ENCODE measurements at regions not wholly inside any gene's neighbourhood (a gene's known extent, or its start where the extent isn't known, plus 50 kb on each side); places are given as distances from the start of the nearest gene placed in this dataset.

DNA sequence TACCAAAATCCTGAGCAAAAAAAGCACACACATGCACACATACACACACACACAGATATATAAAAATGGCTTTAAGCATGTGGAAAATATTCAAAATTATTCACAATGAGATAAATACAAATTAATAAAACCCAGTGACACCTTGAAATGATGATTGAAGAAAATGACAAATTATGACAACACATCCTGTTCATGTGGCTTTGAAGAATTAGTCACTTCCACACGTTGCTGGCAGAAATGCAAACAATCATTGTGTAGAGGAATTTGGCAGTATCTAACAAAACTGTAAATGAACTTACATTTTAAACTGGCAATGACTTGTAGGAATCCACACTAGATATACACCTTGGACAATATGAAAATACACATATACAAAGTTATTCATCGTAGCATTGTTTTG, 95.8 kb upstream of the RGPD4 start:
- TF ChIP-seq, protein P1, sequence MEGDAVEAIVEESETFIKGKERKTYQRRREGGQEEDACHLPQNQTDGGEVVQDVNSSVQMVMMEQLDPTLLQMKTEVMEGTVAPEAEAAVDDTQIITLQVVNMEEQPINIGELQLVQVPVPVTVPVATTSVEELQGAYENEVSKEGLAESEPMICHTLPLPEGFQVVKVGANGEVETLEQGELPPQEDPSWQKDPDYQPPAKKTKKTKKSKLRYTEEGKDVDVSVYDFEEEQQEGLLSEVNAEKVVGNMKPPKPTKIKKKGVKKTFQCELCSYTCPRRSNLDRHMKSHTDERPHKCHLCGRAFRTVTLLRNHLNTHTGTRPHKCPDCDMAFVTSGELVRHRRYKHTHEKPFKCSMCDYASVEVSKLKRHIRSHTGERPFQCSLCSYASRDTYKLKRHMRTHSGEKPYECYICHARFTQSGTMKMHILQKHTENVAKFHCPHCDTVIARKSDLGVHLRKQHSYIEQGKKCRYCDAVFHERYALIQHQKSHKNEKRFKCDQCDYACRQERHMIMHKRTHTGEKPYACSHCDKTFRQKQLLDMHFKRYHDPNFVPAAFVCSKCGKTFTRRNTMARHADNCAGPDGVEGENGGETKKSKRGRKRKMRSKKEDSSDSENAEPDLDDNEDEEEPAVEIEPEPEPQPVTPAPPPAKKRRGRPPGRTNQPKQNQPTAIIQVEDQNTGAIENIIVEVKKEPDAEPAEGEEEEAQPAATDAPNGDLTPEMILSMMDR (IDR thresholded peaks at IDR 0.05): no peak
- TF ChIP-seq NFIC (IDR thresholded peaks at IDR 0.05; ENCODE audit: borderline replicate concordance): no peak
- no peak for TF ChIP-seq GABPA (IDR thresholded peaks at IDR 0.05; ENCODE audit: low read depth)

All from SK-N-SH (cell line).